Activated CD4-positive, alpha-beta T cell treated with anti-CD3 and anti-CD28 coated beads, Interleukin-2, amount 50 U/mL, for 48 hours (primary cell): ENCODE measurements at regions not wholly inside any gene's neighbourhood (a gene's known extent, or its start where the extent isn't known, plus 50 kb on each side); places are given as distances from the start of the nearest gene placed in this dataset.

Experiments
- DNase-seq, 2 experiments: peaks; one replicate each; pipeline ENCODE4 v3.0.0-alpha.2; 2020

- no peak for DNase-seq
These were observed 489.2 kb upstream of the ROBO2 start for GRCh38 chr3:76550522-76551201.

- DNase-seq: no peak
These were observed 488.2 kb upstream of the ROBO2 start for GRCh38 chr3:76551739-76552138.

DNA sequence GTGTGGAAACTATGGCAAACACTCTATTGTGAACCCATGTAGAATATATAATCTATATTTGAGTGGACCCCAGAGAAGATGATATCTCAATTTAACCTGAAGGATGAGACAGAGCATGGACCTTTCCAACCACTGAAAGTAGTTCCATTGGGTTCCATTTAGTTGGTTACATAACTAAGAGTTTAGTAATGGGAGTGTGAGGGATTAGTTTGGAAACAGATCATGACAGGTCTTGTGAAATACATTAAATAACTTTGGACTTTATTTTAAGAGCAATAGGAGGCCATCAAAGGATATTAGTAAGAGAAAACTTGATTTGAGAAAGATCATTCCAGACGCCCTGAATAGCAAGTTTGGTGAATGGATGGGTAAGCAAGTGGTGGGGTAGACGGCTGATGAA lies 487.2 kb upstream of the ROBO2 start:
- no peak for DNase-seq

DNA sequence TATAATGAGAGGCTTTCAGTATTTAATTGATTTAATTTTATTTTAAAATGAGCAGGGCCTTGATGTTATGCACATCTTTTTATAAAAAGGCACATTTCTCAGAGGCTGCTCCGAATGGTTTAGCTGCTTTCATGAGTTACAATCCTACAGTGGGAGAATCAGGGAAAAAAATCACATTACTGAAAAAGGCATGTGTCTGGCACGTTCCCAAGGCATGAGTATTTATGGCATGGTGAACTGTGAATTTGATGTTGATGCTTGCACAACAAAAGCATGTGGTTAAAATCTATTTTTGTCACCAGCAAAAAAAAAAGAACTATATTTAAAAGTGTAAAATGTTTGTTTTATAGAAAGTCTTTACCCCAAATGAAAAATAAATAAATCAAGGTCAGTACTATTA lies 485.2 kb upstream of the ROBO2 start:
- no peak for DNase-seq

DNA sequence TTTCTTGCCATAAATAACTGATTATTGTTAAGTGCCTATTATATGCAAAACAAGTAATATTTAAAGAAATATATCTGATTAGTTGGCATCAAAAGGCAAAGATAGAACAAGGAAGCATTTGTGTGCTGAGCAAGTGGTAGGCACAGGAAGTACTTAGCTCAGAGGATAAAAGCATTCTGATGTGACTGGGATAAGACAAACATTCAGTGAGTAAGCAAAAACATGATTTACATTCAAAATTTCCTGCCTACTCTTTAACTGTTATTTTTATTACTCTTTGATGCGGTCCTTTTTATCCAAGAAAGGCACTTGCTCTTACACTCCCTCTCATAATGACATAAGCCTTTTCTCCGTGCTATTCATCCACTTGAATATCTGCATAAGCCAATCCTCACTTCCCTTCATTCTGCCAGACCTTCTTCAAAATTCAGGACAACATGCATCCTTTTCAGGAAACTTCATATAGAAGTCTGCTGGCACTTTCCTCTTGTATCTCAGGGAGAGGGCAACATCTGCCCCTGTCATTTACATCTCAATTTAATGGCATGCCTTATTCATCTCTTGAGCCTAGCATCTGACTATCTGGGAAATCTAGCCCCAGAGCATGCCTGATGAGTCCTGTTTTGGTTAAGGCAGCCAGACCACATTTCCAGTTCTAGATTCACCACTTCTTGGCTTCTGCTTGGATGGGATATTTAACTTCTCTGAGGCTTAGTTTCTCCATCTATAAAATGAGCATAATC lies 478.2 kb upstream of the ROBO2 start:
- no peak for DNase-seq

DNA sequence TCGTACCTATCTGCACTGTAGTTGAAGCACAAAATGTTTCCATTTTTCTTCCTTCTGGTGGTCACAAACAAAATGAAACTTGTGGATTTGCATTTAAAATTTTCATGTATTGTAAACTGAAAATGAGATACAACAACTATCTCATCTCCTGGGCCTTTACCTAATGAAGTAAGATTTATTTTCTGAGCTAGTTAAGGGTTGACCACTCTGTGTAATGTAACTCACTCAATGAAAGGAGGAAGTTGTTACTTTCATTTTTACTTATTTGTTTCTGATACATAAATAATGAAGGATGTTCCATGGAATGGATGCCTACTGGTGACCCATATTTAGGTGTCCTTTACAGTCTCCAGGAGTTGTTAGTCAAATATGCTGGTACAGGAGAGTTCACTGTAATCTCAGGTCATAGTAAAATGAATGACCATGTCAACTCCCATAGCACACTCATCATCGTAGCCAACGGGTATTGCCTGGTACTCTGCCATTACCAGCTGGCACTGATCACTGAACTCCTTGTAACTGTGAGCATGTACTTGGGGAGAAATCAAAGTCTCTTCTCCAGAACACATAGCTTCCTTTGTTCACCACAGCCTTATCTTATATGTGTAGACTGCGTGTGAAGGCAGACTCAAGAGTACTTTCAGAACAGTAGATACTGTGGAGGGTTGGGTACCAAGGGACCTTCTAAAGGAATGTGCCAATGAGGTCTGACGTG lies 474.2 kb upstream of the ROBO2 start:
- no peak for DNase-seq

GRCh38 chr3:76566211-76566534 lies 473.7 kb upstream of the ROBO2 start:
- DNase-seq: no peak

DNA sequence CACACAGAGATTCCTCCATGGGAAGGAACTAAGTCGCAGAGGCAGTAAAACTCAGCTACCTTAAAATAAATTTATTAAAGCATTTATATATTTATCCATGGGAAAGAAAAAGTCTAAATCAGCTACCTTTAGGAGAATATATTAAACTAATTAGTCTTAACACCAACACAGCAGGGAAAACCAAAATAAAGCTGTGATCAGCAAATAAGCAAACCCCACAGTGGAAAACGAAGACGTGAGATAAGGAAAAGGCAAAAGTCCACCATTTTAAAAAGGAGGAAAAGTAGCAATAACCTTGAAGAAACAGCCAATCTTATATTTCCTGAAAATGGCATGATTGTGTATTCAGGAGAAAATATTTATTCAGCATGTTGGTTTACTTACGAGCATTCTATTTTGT lies 473.0 kb upstream of the ROBO2 start:
- DNase-seq: no peak

- DNase-seq: no peak
These were observed 469.4 kb upstream of the ROBO2 start for GRCh38 chr3:76570436-76571057.

- no peak for DNase-seq
These were observed 463.7 kb upstream of the ROBO2 start for GRCh38 chr3:76576201-76576600.

GRCh38 chr3:76582098-76582497 lies 457.8 kb upstream of the ROBO2 start:
- no peak for DNase-seq

DNA sequence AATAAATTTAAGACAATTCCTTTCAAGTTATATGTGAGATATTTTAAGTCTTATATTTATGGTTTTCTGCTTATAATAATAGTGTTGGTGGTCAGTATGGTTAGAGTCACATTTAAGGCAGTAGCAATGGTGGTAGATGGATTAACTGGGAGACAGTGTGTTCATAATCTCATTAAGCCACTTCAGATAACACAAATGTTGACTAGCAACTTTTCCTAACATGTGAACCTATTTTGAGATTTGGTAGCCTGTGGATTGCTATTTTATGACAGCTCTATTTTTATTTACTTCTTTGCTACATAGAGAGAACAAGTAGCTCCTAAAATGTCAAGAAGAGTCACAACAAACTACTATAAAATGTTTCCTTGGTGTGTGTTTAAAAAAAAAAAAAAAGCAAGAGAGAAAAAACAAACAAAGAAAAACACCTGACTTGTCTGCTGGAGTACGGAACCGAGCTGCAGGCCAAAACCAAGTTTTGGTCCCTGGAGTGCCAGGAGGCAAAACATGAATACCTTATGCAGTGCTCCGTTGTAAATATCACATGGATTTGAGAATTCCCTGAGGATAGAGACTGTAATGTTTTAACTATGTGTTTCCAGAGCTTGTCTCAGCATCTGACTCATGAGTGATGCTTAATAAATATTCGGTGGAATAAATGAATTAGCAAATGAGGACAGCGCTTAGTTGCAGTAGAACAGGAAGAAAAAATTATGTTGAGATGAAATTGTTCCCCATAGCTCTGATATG lies 457.1 kb upstream of the ROBO2 start:
- no peak for DNase-seq

GRCh38 chr3:76585794-76586392 lies 454.0 kb upstream of the ROBO2 start:
- no peak for DNase-seq

- no peak for DNase-seq
These were observed 453.4 kb upstream of the ROBO2 start for GRCh38 chr3:76586471-76586870.

DNA sequence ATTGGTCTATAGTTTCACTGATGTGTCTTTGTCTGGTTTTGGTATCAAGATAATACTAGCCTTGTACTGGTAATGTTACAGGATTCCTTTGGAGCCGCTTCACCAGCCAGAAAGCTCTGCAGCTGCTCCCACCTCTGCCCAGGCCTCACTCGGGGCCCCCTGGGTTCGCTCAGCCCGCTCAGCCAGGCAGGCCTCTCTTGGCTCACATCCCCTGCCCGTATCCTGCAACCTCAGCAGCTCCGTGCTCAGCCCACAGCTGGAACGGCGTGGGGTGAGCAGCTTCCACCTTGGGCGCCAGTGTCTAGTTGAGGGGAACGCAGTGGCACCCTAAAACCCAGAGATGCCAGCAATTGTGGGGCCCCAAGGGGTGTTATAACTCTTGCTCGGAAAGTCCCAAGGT lies 429.7 kb upstream of the ROBO2 start:
- DNase-seq: no peak

GRCh38 chr3:76615719-76616118 lies 424.2 kb upstream of the ROBO2 start:
- no peak for DNase-seq

DNA sequence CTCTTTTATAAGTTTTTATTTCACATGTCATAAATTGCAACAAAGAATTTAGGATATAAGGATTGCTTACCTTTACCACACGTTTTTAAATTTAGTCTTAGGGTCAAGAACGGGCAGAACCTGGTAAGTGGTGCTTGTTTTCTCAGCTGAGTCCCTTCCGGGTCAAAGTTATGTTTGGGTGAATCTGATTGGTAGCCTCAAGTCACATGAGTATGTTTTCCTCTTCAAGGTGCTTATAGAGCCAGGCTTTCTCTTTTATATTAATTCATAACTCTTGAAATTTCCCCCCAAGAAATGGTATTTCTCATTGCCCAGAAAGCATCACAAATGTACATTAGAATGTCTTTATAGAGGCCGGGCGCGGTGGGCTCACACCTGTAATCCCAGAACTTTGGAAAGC lies 415.7 kb upstream of the ROBO2 start:
- no peak for DNase-seq

GRCh38 chr3:76627236-76627635 lies 412.7 kb upstream of the ROBO2 start:
- no peak for DNase-seq

- DNase-seq: no peak
These were observed 408.6 kb upstream of the ROBO2 start for GRCh38 chr3:76631251-76631650.

DNA sequence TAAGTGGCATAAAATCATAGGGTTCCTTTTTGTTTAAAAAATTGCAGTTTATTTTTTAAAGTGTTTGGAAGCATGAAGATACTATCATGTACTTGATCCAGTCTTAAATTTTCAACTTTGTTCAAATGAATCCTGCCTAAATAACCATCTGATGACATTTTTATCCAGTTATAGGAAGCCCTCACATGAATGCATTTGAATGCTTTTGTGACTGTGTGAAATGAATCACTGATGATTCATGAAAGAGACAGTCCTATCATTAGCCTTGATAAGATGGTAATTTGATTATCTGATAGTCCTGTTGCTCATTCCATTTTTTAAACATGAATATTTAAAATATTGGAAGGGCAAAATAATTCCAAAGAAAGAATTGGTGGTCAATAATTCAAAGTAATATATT lies 401.9 kb upstream of the ROBO2 start:
- DNase-seq: no peak

GRCh38 chr3:76643623-76644304 lies 396.1 kb upstream of the ROBO2 start:
- DNase-seq: no peak

DNA sequence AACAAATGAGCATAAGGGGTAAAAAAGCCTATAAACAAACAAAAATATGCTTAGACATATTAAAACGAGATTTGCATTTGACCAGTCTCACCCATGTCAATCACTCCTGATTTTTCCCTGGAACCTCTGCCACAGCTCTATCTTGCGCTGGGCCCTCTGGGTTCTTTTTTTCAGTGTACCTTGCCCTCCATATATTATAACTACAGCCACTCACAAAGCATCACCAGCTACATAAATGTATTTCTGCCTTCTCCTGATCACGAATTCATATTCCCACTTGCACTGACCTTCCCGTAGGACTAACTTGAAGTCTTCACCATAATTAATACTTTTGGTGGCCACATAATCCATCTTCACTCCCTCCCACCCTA lies 395.6 kb upstream of the ROBO2 start:
- DNase-seq: no peak
